Suprapubic skin (tissue), 4 donors: ENCODE measurements at regions not wholly inside any gene's neighbourhood (a gene's known extent, or its start where the extent isn't known, plus 50 kb on each side); places are given as distances from the start of the nearest gene placed in this dataset.

Source experiments
- DNase-seq, 2 donors: peaks; one replicate each; pipeline ENCODE4 v3.0.0-alpha.2; 2019; ENCODE audit warnings: low spot score in 2 of 2
- H3K27ac ChIP-seq: fragments of 200-600 bp; sonication (generic); one replicate; pipeline ENCODE4 v1.5.1; 2019
- H3K27me3 ChIP-seq: fragments of 200-600 bp; sonication (generic); one replicate; pipeline ENCODE4 v1.5.1; 2019
- H3K36me3 ChIP-seq: fragments of 200-600 bp; sonication (generic); one replicate; pipeline ENCODE4 v1.5.1; 2019
- H3K4me1 ChIP-seq: fragments of 200-600 bp; sonication (generic); one replicate; pipeline ENCODE4 v1.5.1; 2019
- H3K4me3 ChIP-seq: fragments of 200-600 bp; sonication (generic); one replicate; pipeline ENCODE4 v1.5.1; 2019; ENCODE audit warnings: mild to moderate bottlenecking
- H3K9me3 ChIP-seq: fragments of 200-600 bp; sonication (generic); one replicate; pipeline ENCODE4 v1.5.1; 2019
- EP300 ChIP-seq: sonication (generic); formaldehyde crosslinking; IDR thresholded peaks from one replicate; pipeline ENCODE4 v1.6.1; 2017; ENCODE audit warnings: antibody characterized with exemption
- POLR2A ChIP-seq, 2 donors: fragments of 450-650 bp; IDR thresholded peaks; one replicate each; pipeline ENCODE4 v1.6.1; 2017; ENCODE audit warnings: antibody characterized with exemption in 2 of 2, mild to moderate bottlenecking in 2 of 2, moderate library complexity in 2 of 2
- POLR2AphosphoS5 ChIP-seq, 3 donors: sonication (generic); formaldehyde crosslinking; IDR thresholded peaks; one replicate each; pipeline ENCODE4 v1.6.1; 2017; ENCODE audit warnings: antibody characterized with exemption in 3 of 3
- WGBS: methylation state at CpG from one replicate; pipeline ENCODE4 v1.1.5; 2018; 5-methylcytosine and 5-hydroxymethylcytosine counted together
- TF ChIP-seq, protein P1 (sequence below), 2 donors: fragments of 200-600 bp in 1 of 2; fragments of 450-650 bp in 1 of 2; sonication (generic) in 1 of 2; IDR thresholded peaks; one replicate each; pipeline ENCODE4 v1.5.1; 2016 to 2019; ENCODE audit warnings: antibody characterized with exemption in 2 of 2, mild to moderate bottlenecking in 1 of 2, moderate library complexity in 1 of 2

DNA sequence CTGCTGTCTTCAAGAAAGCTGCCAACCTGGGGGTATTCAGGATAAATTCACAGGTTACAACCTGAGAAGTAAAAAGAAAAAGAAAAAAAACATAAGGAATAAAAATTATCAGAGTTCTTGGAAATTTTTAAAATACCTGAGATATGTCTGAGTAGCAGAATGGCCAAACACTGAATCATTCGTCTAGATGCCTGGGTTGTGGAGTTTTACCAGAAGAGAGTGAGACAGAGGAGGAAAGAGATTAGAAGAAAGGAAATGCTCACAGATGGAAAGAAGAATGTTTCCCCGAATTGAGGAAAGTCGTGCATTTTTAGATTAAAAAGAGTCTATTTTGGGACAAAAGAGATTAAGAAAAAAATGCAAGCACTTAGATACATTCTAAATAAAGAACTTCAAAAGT, 1026.7 kb downstream of the TBC1D22A start:
- H3K27ac ChIP-seq = no peak overlapping the region
- no peaks in the 10 kb centered on the region for H3K36me3 ChIP-seq
- H3K4me1 ChIP-seq = no peaks in the 10 kb centered on the region
- no peak for DNase-seq
- TF ChIP-seq EP300 = no peak
- TF ChIP-seq, protein P1, sequence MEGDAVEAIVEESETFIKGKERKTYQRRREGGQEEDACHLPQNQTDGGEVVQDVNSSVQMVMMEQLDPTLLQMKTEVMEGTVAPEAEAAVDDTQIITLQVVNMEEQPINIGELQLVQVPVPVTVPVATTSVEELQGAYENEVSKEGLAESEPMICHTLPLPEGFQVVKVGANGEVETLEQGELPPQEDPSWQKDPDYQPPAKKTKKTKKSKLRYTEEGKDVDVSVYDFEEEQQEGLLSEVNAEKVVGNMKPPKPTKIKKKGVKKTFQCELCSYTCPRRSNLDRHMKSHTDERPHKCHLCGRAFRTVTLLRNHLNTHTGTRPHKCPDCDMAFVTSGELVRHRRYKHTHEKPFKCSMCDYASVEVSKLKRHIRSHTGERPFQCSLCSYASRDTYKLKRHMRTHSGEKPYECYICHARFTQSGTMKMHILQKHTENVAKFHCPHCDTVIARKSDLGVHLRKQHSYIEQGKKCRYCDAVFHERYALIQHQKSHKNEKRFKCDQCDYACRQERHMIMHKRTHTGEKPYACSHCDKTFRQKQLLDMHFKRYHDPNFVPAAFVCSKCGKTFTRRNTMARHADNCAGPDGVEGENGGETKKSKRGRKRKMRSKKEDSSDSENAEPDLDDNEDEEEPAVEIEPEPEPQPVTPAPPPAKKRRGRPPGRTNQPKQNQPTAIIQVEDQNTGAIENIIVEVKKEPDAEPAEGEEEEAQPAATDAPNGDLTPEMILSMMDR (IDR thresholded peaks at IDR 0.05) = no peak
- TF ChIP-seq POLR2AphosphoS5 (IDR thresholded peaks at IDR 0.05) = no peak
- no peak for TF ChIP-seq POLR2A (IDR thresholded peaks at IDR 0.05)
- H3K9me3 ChIP-seq = no peaks in the 10 kb centered on the region
- no peak overlapping the region for H3K4me3 ChIP-seq
- H3K27me3 ChIP-seq = peaks cover 10% of the 10 kb centered on the region
- WGBS = 33% methylated on average over 3 of the region's 3 CpGs

DNA sequence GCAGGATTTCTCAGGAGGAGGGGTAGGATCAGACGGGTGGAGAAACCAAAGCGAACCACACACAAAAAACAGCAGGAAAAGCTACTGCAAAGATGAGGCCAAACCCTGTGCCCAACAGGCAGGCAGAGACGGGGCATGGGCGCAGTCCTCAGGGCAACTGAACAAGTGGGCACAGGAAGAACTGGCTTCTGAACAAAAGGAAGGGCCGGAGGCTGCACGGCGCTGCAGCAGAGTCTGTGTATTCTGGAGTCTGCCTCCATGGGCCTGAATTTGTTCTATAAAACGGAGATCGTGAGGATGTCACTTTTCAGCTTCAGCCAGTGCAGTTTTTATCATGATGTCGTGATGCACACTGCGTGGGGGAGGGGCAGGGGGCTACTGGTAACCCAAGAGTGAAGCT, 1026.0 kb downstream of the TBC1D22A start:
- WGBS = 59% methylated on average over 11 of the region's 11 CpGs
- Histone ChIP-seq H3K4me3 (no peak overlapping the region), H3K27ac (no peak overlapping the region), H3K36me3 (no peaks in the 10 kb centered on the region), H3K4me1 (no peaks in the 10 kb centered on the region), H3K9me3 (no peaks in the 10 kb centered on the region), H3K27me3 (peaks cover 15% of the 10 kb centered on the region)
- DNase-seq = no peak
- TF ChIP-seq EP300 = no peak
- no peak for TF ChIP-seq POLR2A (IDR thresholded peaks at IDR 0.05)
- TF ChIP-seq, protein P1 (IDR thresholded peaks at IDR 0.05) = no peak
- no peak for TF ChIP-seq POLR2AphosphoS5 (IDR thresholded peaks at IDR 0.05)

DNA sequence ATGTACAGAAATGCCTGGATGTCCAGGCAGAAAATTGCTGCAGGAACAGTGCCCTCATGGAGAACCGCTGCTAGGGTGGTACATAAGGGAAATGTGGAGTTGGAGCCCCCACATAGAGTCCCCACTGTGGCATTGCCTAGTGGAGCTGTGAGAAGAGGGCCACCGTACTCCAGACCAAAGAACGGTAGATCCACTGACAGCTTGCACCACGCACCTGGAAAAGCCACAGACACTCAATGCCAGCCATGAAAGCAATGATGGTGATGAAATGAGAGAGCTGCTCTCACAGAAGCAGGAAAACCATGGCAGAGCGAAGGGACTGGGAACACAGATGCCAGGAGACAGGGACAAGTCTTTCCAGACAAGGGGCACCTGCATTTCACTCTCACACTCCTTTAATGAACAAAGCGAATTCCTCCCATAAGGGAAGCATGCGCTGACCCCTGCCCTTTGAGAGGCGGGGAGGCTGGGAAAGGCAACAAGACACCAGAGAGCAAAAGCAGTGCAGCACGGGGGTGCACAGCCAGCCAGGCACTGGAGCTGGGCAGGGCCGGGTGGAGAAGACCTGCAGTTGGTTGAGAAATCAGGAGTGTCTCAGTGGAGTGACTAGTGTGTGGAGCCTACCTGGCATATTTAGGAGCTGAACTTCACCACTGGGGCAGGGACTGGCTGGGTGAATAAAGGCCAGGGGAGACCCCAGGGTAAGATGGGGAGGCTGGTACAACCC, 1025.2 kb downstream of the TBC1D22A start:
- Histone ChIP-seq H3K9me3 (no peaks in the 10 kb centered on the region), H3K36me3 (no peaks in the 10 kb centered on the region), H3K27me3 (peaks cover 15% of the 10 kb centered on the region), H3K27ac (no peak overlapping the region), H3K4me1 (no peaks in the 10 kb centered on the region), H3K4me3 (no peak overlapping the region)
- no peak for TF ChIP-seq POLR2A (IDR thresholded peaks at IDR 0.05)
- no peak for TF ChIP-seq POLR2AphosphoS5 (IDR thresholded peaks at IDR 0.05)
- TF ChIP-seq, protein P1 (IDR thresholded peaks at IDR 0.05) = no peak
- TF ChIP-seq EP300 = no peak
- DNase-seq = no peak
- whole genome bisulfite sequencing = 87% methylated on average over 10 of the region's 10 CpGs

DNA sequence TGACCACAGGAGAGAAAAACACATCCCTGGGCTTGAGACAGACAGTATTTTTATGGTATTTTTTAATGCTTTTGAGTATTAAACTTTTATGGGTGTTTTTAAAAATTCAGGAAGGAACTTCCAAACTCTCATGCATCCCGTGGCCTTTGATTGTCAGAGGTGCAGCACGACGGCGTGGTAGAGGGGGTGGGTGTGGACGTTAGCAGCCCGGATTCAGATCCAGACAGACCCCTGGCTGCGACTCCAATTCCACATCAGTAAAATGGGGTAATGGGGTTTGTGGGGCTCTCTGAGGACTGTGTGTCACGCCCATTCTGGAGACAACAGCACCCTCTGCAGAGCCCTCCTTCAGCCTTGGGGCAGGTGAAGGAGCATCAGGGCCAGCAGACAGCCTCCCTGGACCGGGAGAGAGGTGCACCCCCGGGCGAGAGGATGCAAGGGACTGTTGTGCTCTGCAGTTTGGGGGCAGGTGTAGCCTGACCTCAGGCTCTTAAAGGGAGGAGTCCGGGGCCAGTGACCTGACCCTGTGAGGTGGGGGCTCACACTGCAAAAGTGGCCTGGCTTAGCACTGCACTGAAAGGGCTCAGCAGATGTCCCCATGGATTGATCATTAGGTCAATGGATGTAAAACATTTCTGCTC, 1024.3 kb downstream of the TBC1D22A start:
- 89% methylated on average over 12 of the region's 12 CpGs for WGBS
- Histone ChIP-seq H3K4me1 (no peaks in the 10 kb centered on the region), H3K27me3 (peaks cover 15% of the 10 kb centered on the region), H3K4me3 (no peak overlapping the region), H3K9me3 (no peaks in the 10 kb centered on the region), H3K27ac (no peak overlapping the region), H3K36me3 (no peaks in the 10 kb centered on the region)
- TF ChIP-seq EP300 (no peak), POLR2AphosphoS5 (IDR thresholded peaks at IDR 0.05) (no peak)
- peak in 1 of 2 donors; percentile 69 for DNase-seq

DNA sequence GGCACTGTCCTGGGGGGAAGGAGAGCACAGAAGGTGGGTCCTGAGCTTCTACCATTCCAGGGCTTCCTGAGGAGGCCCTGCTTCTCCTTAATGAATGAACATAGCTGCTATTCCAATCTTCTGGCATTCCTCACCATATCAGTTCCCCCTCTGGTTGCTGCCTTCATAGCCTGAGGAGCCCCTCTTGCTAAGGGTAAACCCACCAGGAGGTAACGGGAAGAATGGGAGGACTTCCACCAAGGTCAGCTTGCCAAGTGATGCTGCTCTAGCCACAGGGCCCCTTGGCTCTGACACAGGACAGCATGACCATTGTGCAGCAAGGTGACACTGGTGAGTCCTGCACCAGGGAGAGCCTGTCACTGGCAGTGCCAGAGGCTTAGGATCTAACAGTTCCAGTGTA, 1022.5 kb downstream of the TBC1D22A start:
- peaks cover 15% of the 10 kb centered on the region for H3K27me3 ChIP-seq
- no peak overlapping the region for H3K4me3 ChIP-seq
- no peak for TF ChIP-seq POLR2AphosphoS5 (IDR thresholded peaks at IDR 0.05)
- no peaks in the 10 kb centered on the region for H3K9me3 ChIP-seq
- WGBS = no CpG with 5 or more reads among the region's 1 CpG
- no peaks in the 10 kb centered on the region for H3K36me3 ChIP-seq
- peak in 1 of 2 donors; percentile 67 for DNase-seq
- H3K27ac ChIP-seq = no peak overlapping the region
- H3K4me1 ChIP-seq = no peaks in the 10 kb centered on the region

DNA sequence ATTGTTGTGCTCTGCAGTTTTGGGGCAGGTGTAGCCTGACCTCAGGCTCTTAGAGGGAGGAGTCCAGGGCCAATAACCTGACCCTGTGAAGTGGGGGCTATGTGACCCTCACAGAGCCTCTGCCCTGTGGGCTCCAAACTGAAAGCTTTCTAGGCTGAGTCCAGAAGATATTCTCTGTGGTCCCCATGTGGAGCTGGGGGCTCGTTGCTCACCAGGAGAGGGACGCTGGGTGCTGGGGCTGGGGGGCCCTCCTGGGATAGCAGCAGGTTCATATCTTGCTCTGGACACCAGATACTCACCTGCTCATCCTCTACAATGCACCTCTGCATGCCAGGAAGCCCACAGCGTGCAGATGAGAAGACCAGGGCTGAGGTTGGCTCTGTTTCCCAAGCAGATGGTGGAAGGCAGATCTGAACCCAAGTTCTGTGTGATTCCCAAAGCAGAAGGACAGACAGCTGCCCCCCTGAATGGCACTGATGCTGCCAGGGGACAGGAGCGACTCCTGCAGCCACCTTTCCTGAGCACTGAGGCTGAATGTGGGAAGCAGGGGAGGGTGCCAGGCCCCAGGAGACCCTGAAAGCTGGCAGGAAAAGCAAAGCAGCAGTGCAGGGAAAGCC, 1022.0 kb downstream of the TBC1D22A start:
- TF ChIP-seq, protein P1 (IDR thresholded peaks at IDR 0.05) = no peak
- TF ChIP-seq POLR2AphosphoS5 (IDR thresholded peaks at IDR 0.05) = no peak
- no peak for TF ChIP-seq EP300
- no peak for TF ChIP-seq POLR2A (IDR thresholded peaks at IDR 0.05)
- peaks cover 15% of the 10 kb centered on the region for H3K27me3 ChIP-seq
- 70% methylated on average over 2 of the region's 4 CpGs for WGBS

More for the DNA sequence above, 1022.0 kb downstream of the TBC1D22A start:
- Histone ChIP-seq H3K27ac (no peak overlapping the region), H3K36me3 (no peaks in the 10 kb centered on the region), H3K9me3 (no peaks in the 10 kb centered on the region), H3K4me1 (no peaks in the 10 kb centered on the region), H3K4me3 (no peak overlapping the region)
- DNase-seq = no peak
